Epithelial cell of proximal tubule (primary cell): ENCODE measurements at regions not wholly inside any gene's neighbourhood (a gene's known extent, or its start where the extent isn't known, plus 50 kb on each side); places are given as distances from the start of the nearest gene placed in this dataset.

Source experiments
- DNase-seq: peaks from one replicate; pipeline ENCODE4 v3.0.0-alpha.2; 2011; ENCODE audit warnings: low read depth
- H3K4me3 ChIP-seq: 2 replicates; pipeline ENCODE4 v1.5.1; 2011; ENCODE audit warnings: low read depth, mild to moderate bottlenecking, low read length
- CTCF ChIP-seq: conservative IDR thresholded peaks from 2 replicates; pipeline ENCODE4 v1.5.1; 2012; ENCODE audit warnings: low read depth, mild to moderate bottlenecking, low read length

DNA sequence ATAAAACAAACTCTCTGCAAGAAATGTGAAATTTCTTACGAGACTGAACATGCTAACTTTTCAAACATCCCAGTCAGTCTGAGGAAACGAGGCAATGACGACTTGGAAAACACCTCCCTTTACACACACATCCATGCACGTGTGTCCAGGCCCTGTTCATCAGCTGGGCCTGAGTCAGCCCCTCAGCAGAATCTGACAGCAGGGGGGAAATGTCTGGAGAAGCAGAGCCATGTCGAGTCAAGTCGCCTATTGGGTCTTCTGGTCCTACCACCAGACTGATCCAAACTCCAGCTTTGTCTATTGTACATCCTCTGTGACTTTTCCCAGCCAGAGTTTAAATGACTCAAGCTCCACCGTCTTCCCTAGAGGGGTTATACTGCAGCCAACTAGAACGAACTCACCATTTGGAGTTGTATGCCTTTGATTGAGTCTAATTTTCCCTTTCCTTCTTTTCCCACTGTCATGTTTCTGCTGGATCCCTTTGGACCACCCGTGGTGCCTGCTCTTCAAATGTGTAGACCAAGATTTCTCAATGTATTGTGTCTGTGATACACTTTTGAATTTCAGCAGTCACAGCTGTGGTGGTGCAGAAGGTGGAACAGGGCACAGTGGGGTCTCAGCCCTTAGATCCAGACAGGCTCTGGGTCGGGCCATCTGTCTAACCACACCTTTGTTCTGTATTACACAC, 254.0 kb downstream of the CDC5L start:
- TF ChIP-seq CTCF: no peak
- no peak overlapping the region for H3K4me3 ChIP-seq
- no peak for DNase-seq

GRCh38 chr6:44642349-44642748, 254.8 kb downstream of the CDC5L start:
- H3K4me3 ChIP-seq: no peak overlapping the region
- DNase-seq: no peak
- no peak for TF ChIP-seq CTCF

DNA sequence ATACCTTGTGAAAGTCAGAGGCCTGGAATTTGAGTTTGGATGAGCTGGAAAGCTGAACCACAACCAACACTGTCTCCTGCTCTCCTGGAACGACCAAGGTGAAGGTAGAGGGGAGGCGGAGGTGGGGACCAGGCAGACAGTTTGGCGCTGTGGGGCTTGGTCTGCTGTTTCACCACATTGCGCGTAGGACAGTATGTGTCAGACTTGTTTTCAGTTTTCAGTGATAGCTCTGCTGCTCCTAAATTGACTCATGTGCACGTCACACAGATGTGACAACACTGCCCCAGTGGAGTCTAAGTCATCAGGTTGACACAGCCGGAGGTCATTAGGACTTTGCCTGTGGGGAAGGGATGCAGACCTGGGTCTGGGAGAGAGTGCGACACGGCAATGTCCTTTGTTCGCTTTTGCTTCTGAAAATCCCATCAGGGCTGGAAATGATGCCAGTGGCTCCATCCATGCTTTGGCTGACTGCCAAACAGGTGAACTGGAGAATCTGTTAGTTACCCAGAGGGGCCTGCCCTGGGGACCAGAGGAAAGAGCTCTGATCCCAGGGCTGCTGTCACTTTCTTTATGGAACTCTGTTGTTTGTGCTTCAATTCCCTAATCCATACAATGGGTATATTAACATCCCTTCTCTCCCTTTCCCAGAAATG, 255.5 kb downstream of the CDC5L start:
- no peak overlapping the region for H3K4me3 ChIP-seq
- DNase-seq: no peak

DNA sequence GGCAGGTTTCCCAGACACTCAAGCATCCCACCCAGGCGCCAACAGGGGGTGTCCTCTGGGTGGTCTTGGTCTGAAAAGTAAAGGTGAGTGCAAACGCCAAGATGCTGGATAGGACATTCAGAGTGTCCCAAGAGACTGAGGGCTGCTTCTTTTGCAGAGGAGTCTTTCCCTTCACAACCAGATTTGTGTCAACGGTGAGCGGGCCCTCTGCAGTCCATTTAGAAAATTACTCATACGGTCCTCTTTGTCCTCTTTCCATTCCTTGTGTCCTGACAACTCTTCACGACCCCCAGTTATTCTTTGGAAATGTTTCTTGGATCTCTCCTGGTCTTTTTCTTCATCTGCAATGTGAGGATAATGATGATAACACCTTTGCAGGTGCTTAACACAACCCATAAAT, 257.8 kb downstream of the CDC5L start:
- H3K4me3 ChIP-seq: no peak overlapping the region
- peak; percentile 8 for TF ChIP-seq CTCF
- no peak for DNase-seq

More for the DNA sequence above, 255.5 kb downstream of the CDC5L start:
- no peak for TF ChIP-seq CTCF

DNA sequence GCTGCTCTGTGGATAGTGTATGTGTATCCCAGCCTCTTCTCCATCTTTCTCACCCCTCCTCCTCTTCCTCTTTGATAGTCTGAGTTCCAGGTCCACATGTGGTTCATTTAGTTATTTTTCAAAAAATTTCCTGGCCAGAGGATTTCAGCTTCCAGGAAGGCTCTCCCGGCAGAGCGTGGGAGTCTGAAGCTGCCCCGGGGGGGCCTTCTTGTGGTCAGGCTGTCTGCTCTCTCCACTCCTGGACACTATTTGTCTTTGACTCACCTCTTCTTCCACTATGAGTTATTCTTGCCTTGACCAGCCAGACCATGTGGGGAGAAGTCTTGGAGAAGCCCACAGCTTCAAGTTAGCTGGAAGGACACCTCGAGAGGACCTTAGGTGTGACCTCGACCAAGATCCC, 258.8 kb downstream of the CDC5L start:
- no peak overlapping the region for H3K4me3 ChIP-seq
- DNase-seq: no peak
- TF ChIP-seq CTCF: no peak

GRCh38 chr6:44649365-44650025, 262.0 kb downstream of the CDC5L start:
- no peak for TF ChIP-seq CTCF
- no peak for DNase-seq
- H3K4me3 ChIP-seq: no peak overlapping the region
